ENCODE measurements at regions not wholly inside any gene's neighbourhood (a gene's known extent, or its start where the extent isn't known, plus 50 kb on each side); places are given as distances from the start of the nearest gene placed in this dataset.

GRCh38 chr6:150739711-150740349 is 125.7 kb upstream of the MTHFD1L start:
- 96% methylated on average over 2 of the region's 2 CpGs for WGBS (ENCODE audit: insufficient coverage)
- intact Hi-C loops (cut with micrococcal nuclease) = no loop called here

DNA sequence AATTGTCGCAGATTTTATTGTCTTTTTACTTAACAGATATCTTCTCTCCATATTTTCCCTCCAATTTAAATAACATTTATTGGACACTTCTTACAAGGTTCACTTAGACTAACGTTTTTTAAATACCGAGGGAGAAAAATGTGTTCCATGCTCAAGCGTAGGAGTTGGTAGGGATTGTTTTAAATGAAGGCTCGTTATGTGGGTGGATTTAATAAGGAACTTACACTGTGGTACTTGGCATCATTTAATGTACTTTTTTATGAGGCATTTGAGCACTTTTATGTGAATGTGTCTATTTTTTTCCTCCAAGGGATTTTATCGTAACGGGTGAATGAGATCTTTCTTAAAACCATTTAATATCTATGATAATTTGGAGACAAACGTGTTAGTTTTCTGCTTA is 125.0 kb upstream of the MTHFD1L start:
- 92% methylated on average over 4 of the region's 8 CpGs for WGBS (ENCODE audit: insufficient coverage)
- H3K4me1 ChIP-seq (ENCODE audit: control insufficient read depth, insufficient read depth, low read length) = no peaks in the 10 kb centered on the region
- no peak for DNase-seq
- no peaks in the 10 kb centered on the region for H3K4me1 Mint-ChIP-seq
- H3K4me3 Mint-ChIP-seq = no peak overlapping the region
- H3K27ac ChIP-seq (ENCODE audit: low read length) = no peak overlapping the region
- no peaks in the 10 kb centered on the region for H3K27me3 ChIP-seq (ENCODE audit: control insufficient read depth, insufficient read depth, low read length)
- no peak overlapping the region for H3K27ac Mint-ChIP-seq
- H3K36me3 Mint-ChIP-seq = no peaks in the 10 kb centered on the region
- intact Hi-C loops (cut with micrococcal nuclease) = no loop called here
- no peak overlapping the region for H3K4me3 ChIP-seq (ENCODE audit: low read length)
- no peak for ATAC-seq
- peaks cover 6 to 7% of the 10 kb centered on the region in 2 donors for H3K27me3 Mint-ChIP-seq (ENCODE audit: low read depth in 2 of 2)
- H3K9me3 ChIP-seq (ENCODE audit: control insufficient read depth, insufficient read depth, low read length) = no peaks in the 10 kb centered on the region
- no peak for TF ChIP-seq CTCF (IDR thresholded peaks at IDR 0.05)
- no peaks in the 10 kb centered on the region for H3K9me3 Mint-ChIP-seq
- no peaks in the 10 kb centered on the region for H3K36me3 ChIP-seq (ENCODE audit: control insufficient read depth, insufficient read depth, low read length)

More at GRCh38 chr6:150739711-150740349, 125.7 kb upstream of the MTHFD1L start:
- Mint-ChIP-seq H3K4me1 (no peaks in the 10 kb centered on the region), H3K27me3 (ENCODE audit: low read depth in 2 of 2) (peaks cover 5 to 6% of the 10 kb centered on the region in 2 donors), H3K9me3 (no peaks in the 10 kb centered on the region), H3K36me3 (no peaks in the 10 kb centered on the region), H3K27ac (no peak overlapping the region), H3K4me3 (no peak overlapping the region)
- DNase-seq = no peak
- no peak for ATAC-seq
- H3K36me3 ChIP-seq (ENCODE audit: control insufficient read depth, insufficient read depth, low read length) = no peaks in the 10 kb centered on the region
- no peak for TF ChIP-seq CTCF (IDR thresholded peaks at IDR 0.05)
- H3K27ac ChIP-seq (ENCODE audit: low read length) = no peak overlapping the region
- H3K4me3 ChIP-seq (ENCODE audit: low read length) = no peak overlapping the region
- no peaks in the 10 kb centered on the region for H3K9me3 ChIP-seq (ENCODE audit: control insufficient read depth, insufficient read depth, low read length)
- no peaks in the 10 kb centered on the region for H3K4me1 ChIP-seq (ENCODE audit: control insufficient read depth, insufficient read depth, low read length)
- H3K27me3 ChIP-seq (ENCODE audit: control insufficient read depth, insufficient read depth, low read length) = no peaks in the 10 kb centered on the region

- no peak overlapping the region for H3K4me3 Mint-ChIP-seq
- no peak overlapping the region for H3K27ac Mint-ChIP-seq
- DNase-seq = peak in 1 of 2 donors; percentile 47
- peaks cover 0 to 4% of the 10 kb centered on the region in 2 donors for H3K4me1 Mint-ChIP-seq
- ATAC-seq = no peak
- H3K27me3 ChIP-seq (ENCODE audit: control insufficient read depth, insufficient read depth, low read length) = no peaks in the 10 kb centered on the region
- intact Hi-C loops (cut with micrococcal nuclease) = no loop called here
- WGBS (ENCODE audit: insufficient coverage) = 39% methylated on average over 5 of the region's 6 CpGs
- H3K4me3 ChIP-seq (ENCODE audit: low read length) = no peak overlapping the region
- no peaks in the 10 kb centered on the region for H3K36me3 Mint-ChIP-seq
- no peaks in the 10 kb centered on the region for H3K36me3 ChIP-seq (ENCODE audit: control insufficient read depth, insufficient read depth, low read length)
- TF ChIP-seq CTCF (IDR thresholded peaks at IDR 0.05) = no peak
- no peaks in the 10 kb centered on the region for H3K9me3 Mint-ChIP-seq
- H3K9me3 ChIP-seq (ENCODE audit: control insufficient read depth, insufficient read depth, low read length) = no peaks in the 10 kb centered on the region
- H3K27me3 Mint-ChIP-seq (ENCODE audit: low read depth in 2 of 2) = peaks cover 6 to 17% of the 10 kb centered on the region in 2 donors
- no peaks in the 10 kb centered on the region for H3K4me1 ChIP-seq (ENCODE audit: control insufficient read depth, insufficient read depth, low read length)
- no peak overlapping the region for H3K27ac ChIP-seq (ENCODE audit: low read length)
These were observed 123.8 kb upstream of the MTHFD1L start for GRCh38 chr6:150741633-150742200.

Data from natural killer cell (primary cell).